ENCODE measurements at regions not wholly inside any gene's neighbourhood (a gene's known extent, or its start where the extent isn't known, plus 50 kb on each side); places are given as distances from the start of the nearest gene placed in this dataset.
"Not testable (repeated sequence)": the region's sequence is repeated elsewhere in the genome, so short reads cannot be mapped to it uniquely, and the experiment has no call there.

GRCh38 chr9:29245351-29245750 lies 1672.1 kb upstream of the C9orf72 start:
- BruUV-seq (replicated peaks), result no TSS peak
- H3K27me3 ChIP-seq (ENCODE audit: control insufficient read depth in 2 of 2, insufficient read depth in 2 of 2, low read length in 2 of 2), result no peaks in the 10 kb centered on the region
- DNase-seq (ENCODE audit: low read depth, low spot score), result no peak
- no peak overlapping the region for H3K27ac ChIP-seq (ENCODE audit: insufficient read depth, low read depth, low read length)
- no peak overlapping the region for H3K9ac ChIP-seq (replicated peaks; ENCODE audit: extremely low read depth, insufficient read depth, low read length)
- intact Hi-C loops (cut with micrococcal nuclease) (no loop called here), dilution Hi-C loops (cut with MboI; ENCODE audit: extremely low pct_ligation_motif_present, low sequenced_read_pairs) (no loop called here)
- no peaks in the 10 kb centered on the region for H4K20me1 ChIP-seq (replicated peaks; ENCODE audit: control insufficient read depth, extremely low read depth, insufficient read depth, low read length)
- peaks cover 3% of the 10 kb centered on the region for H3K9me3 ChIP-seq (replicated peaks; ENCODE audit: control insufficient read depth, insufficient read depth, low read length)
- H3K79me2 ChIP-seq (ENCODE audit: control insufficient read depth, insufficient read depth, low read length), result no peaks in the 10 kb centered on the region
- no peaks in the 10 kb centered on the region for H3K9me1 ChIP-seq (replicated peaks; ENCODE audit: control insufficient read depth, extremely low read depth, insufficient read depth, low read length)
- no peak overlapping the region for H3K4me3 ChIP-seq (replicated peaks in 1 of 3; ENCODE audit: insufficient read depth in 1 of 3, low read depth in 1 of 3, low read length in 3 of 3)
- POLR2A ChIA-PET, result no interaction called here
- H3K4me2 ChIP-seq (ENCODE audit: insufficient read depth, low read length), result no peak overlapping the region
- no peaks in the 10 kb centered on the region for H3K4me1 ChIP-seq (ENCODE audit: control insufficient read depth, extremely low read depth, insufficient read depth, low read length)
- FAIRE-seq, result no peak
- H2AFZ ChIP-seq (ENCODE audit: low read depth, low read length), result no peak overlapping the region
- CTCF ChIA-PET, result no interaction called here
- H3K36me3 ChIP-seq (ENCODE audit: control insufficient read depth in 2 of 2, extremely low read depth in 1 of 2, insufficient read depth in 2 of 2, low read length in 2 of 2), result no peaks in the 10 kb centered on the region
- TF ChIP-seq, protein P1, sequence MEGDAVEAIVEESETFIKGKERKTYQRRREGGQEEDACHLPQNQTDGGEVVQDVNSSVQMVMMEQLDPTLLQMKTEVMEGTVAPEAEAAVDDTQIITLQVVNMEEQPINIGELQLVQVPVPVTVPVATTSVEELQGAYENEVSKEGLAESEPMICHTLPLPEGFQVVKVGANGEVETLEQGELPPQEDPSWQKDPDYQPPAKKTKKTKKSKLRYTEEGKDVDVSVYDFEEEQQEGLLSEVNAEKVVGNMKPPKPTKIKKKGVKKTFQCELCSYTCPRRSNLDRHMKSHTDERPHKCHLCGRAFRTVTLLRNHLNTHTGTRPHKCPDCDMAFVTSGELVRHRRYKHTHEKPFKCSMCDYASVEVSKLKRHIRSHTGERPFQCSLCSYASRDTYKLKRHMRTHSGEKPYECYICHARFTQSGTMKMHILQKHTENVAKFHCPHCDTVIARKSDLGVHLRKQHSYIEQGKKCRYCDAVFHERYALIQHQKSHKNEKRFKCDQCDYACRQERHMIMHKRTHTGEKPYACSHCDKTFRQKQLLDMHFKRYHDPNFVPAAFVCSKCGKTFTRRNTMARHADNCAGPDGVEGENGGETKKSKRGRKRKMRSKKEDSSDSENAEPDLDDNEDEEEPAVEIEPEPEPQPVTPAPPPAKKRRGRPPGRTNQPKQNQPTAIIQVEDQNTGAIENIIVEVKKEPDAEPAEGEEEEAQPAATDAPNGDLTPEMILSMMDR (IDR thresholded peaks at IDR 0.05; ENCODE audit: extremely low read depth in 1 of 2, insufficient read depth in 1 of 2, low read depth in 1 of 2, low read length in 2 of 2), result no peak
- no peak for TF ChIP-seq GATA2 (IDR thresholded peaks at IDR 0.05; ENCODE audit: insufficient read depth, insufficient read length, low read depth, low read length)
- TF ChIP-seq MYC (IDR thresholded peaks at IDR 0.05; ENCODE audit: low read depth, low read length), result no peak
- no peak for TF ChIP-seq MAX (IDR thresholded peaks at IDR 0.05; ENCODE audit: insufficient read depth, insufficient read length)
- TF ChIP-seq POLR2A (IDR thresholded peaks at IDR 0.05; ENCODE audit: low read depth, low read length), result no peak
- no peak for TF ChIP-seq FOS (IDR thresholded peaks at IDR 0.05; ENCODE audit: borderline replicate concordance, insufficient read depth, low read length)
- TF ChIP-seq EZH2 (IDR thresholded peaks at IDR 0.05; ENCODE audit: borderline replicate concordance, low read depth, low read length, severe bottlenecking), result no peak
- no peak for TF ChIP-seq POLR2AphosphoS5 (IDR thresholded peaks at IDR 0.05; ENCODE audit: insufficient read depth, low read depth, low read length)
- TF ChIP-seq JUN (IDR thresholded peaks at IDR 0.05; ENCODE audit: borderline replicate concordance, insufficient read depth, insufficient read length, low read depth), result no peak

- H3K79me2 ChIP-seq (ENCODE audit: control insufficient read depth, insufficient read depth, low read length); POLR2A ChIA-PET; H3K27me3 ChIP-seq (ENCODE audit: control insufficient read depth in 2 of 2, insufficient read depth in 2 of 2, low read length in 2 of 2); H3K36me3 ChIP-seq (ENCODE audit: control insufficient read depth in 2 of 2, extremely low read depth in 1 of 2, insufficient read depth in 2 of 2, low read length in 2 of 2); CTCF ChIA-PET; H2AFZ ChIP-seq (ENCODE audit: low read depth, low read length); H3K4me2 ChIP-seq (ENCODE audit: insufficient read depth, low read length); H3K9ac ChIP-seq (replicated peaks; ENCODE audit: extremely low read depth, insufficient read depth, low read length); BruUV-seq (replicated peaks); H4K20me1 ChIP-seq (replicated peaks; ENCODE audit: control insufficient read depth, extremely low read depth, insufficient read depth, low read length); H3K9me1 ChIP-seq (replicated peaks; ENCODE audit: control insufficient read depth, extremely low read depth, insufficient read depth, low read length); intact Hi-C loops (cut with micrococcal nuclease); H3K9me3 ChIP-seq (replicated peaks; ENCODE audit: control insufficient read depth, insufficient read depth, low read length); H3K4me3 ChIP-seq (replicated peaks in 1 of 3; ENCODE audit: insufficient read depth in 1 of 3, low read depth in 1 of 3, low read length in 3 of 3); H3K4me1 ChIP-seq (ENCODE audit: control insufficient read depth, extremely low read depth, insufficient read depth, low read length); FAIRE-seq; H3K27ac ChIP-seq (ENCODE audit: insufficient read depth, low read depth, low read length); dilution Hi-C loops (cut with MboI; ENCODE audit: extremely low pct_ligation_motif_present, low sequenced_read_pairs); DNase-seq (ENCODE audit: low read depth, low spot score): not testable (repeated sequence)
Observed at GRCh38 chr9:29270400-29270799, 1697.1 kb upstream of the C9orf72 start.
